ENCODE measurements at regions not wholly inside any gene's neighbourhood (a gene's known extent, or its start where the extent isn't known, plus 50 kb on each side); places are given as distances from the start of the nearest gene placed in this dataset.

- no peak for TF ChIP-seq YY1 (IDR thresholded peaks at IDR 0.05; ENCODE audit: insufficient read depth, insufficient read length)
- no peak for TF ChIP-seq ZNF274 (IDR thresholded peaks at IDR 0.05; ENCODE audit: low read depth, low read length)
These were observed 412.1 kb downstream of the TMEM38B start for GRCh38 chr9:106106396-106106795.
